GM20000 (cell line): ENCODE measurements at regions not wholly inside any gene's neighbourhood (a gene's known extent, or its start where the extent isn't known, plus 50 kb on each side); places are given as distances from the start of the nearest gene placed in this dataset.

Source experiments
- DNase-seq: peaks from one replicate; pipeline ENCODE4 v3.0.0; 2012; ENCODE audit warnings: low spot score
- CTCF ChIP-seq: IDR thresholded peaks from 2 replicates; pipeline ENCODE4 v1.5.1; 2012; ENCODE audit warnings: mild to moderate bottlenecking, control low read depth; ENCODE audit errors: extremely low read depth, missing control alignments

- DNase-seq: no peak
Measured at GRCh38 chr1:63238721-63239120, 83.6 kb upstream of the FOXD3 start.

GRCh38 chr1:63245186-63245585 is 77.2 kb upstream of the FOXD3 start:
- DNase-seq: no peak
- TF ChIP-seq CTCF: no peak

More at GRCh38 chr1:63238721-63239120, 83.6 kb upstream of the FOXD3 start:
- no peak for TF ChIP-seq CTCF

- TF ChIP-seq CTCF: no peak
Measured at GRCh38 chr1:63248216-63248615, 74.2 kb upstream of the FOXD3 start.

GRCh38 chr1:63255153-63255552 is 67.2 kb upstream of the FOXD3 start:
- no peak for TF ChIP-seq CTCF
- no peak for DNase-seq

More at GRCh38 chr1:63248216-63248615, 74.2 kb upstream of the FOXD3 start:
- no peak for DNase-seq

GRCh38 chr1:63261736-63262458 is 60.5 kb upstream of the FOXD3 start:
- DNase-seq: no peak
- TF ChIP-seq CTCF: no peak

GRCh38 chr1:63262459-63262770 is 60.0 kb upstream of the FOXD3 start:
- no peak for TF ChIP-seq CTCF
- DNase-seq: no peak

- no peak for DNase-seq
Measured at GRCh38 chr1:63264161-63264560, 58.2 kb upstream of the FOXD3 start.

More at GRCh38 chr1:63264161-63264560, 58.2 kb upstream of the FOXD3 start:
- TF ChIP-seq CTCF: no peak
